ENCODE measurements at regions not wholly inside any gene's neighbourhood (a gene's known extent, or its start where the extent isn't known, plus 50 kb on each side); places are given as distances from the start of the nearest gene placed in this dataset.

- peak in 1 of 2 donors; percentile 56 for DNase-seq
Measured at GRCh38 chr6:166775180-166775922, 148.3 kb upstream of the RPS6KA2 start.

GRCh38 chr6:166774770-166775169, 147.7 kb upstream of the RPS6KA2 start:
- 65 to 69% methylated on average over 12 of the region's 12 CpGs for WGBS, 2 donors
- no peak for TF ChIP-seq CTCF (IDR thresholded peaks at IDR 0.05)
- intact Hi-C loops (cut with DNase I), result loop anchor here in 8 of 10 donors (2.0 to 10.0 kb wide), 9 partner anchors 173 to 370 kb away; no protein-coding TSS in a partner anchor
- no peaks in the 10 kb centered on the region for H3K9me3 ChIP-seq
- no peak overlapping the region for H3K27ac ChIP-seq
- no peaks in the 10 kb centered on the region for H3K36me3 ChIP-seq
- H3K4me3 ChIP-seq, result no peak overlapping the region
- H3K4me1 ChIP-seq, result peaks cover 0 to 6% (median 0%) of the 10 kb centered on the region in 9 donors
- DNase-seq (no peak), ATAC-seq (no peak)
- H3K27me3 ChIP-seq, result peaks cover 0 to 30% (median 9%) of the 10 kb centered on the region in 7 donors

More at GRCh38 chr6:166775180-166775922, 148.3 kb upstream of the RPS6KA2 start:
- ATAC-seq, result peak; percentile 33 to 73 (median 53)
- Histone ChIP-seq H3K36me3 (no peaks in the 10 kb centered on the region), H3K4me3 (no peak overlapping the region), H3K9me3 (no peaks in the 10 kb centered on the region), H3K27ac (no peak overlapping the region), H3K27me3 (peaks cover 0 to 30% (median 9%) of the 10 kb centered on the region in 7 donors), H3K4me1 (peaks cover 0 to 6% (median 0%) of the 10 kb centered on the region in 9 donors)
- intact Hi-C loops (cut with DNase I), result loop anchor here in 8 of 10 donors (2.0 to 10.0 kb wide), 9 partner anchors 172 to 369 kb away; no protein-coding TSS in a partner anchor
- TF ChIP-seq CTCF (IDR thresholded peaks at IDR 0.05), result peak; percentile 76 to 89 (median 83)
- 45 to 47% methylated on average over 24 of the region's 24 CpGs for WGBS, 2 donors

GRCh38 chr6:166774292-166774691, 147.2 kb upstream of the RPS6KA2 start:
- H3K4me3 ChIP-seq, result no peak overlapping the region
- peaks cover 0 to 6% (median 0%) of the 10 kb centered on the region in 9 donors for H3K4me1 ChIP-seq
- no peaks in the 10 kb centered on the region for H3K36me3 ChIP-seq
- no peak for ATAC-seq
- TF ChIP-seq CTCF (IDR thresholded peaks at IDR 0.05), result no peak
- WGBS, 2 donors, result 76 to 82% methylated on average over 8 of the region's 8 CpGs
- H3K27ac ChIP-seq, result no peak overlapping the region
- H3K27me3 ChIP-seq, result peaks cover 0 to 30% (median 9%) of the 10 kb centered on the region in 7 donors
- no peaks in the 10 kb centered on the region for H3K9me3 ChIP-seq
- intact Hi-C loops (cut with DNase I), result loop anchor here in 4 of 10 donors (2.0 to 10.0 kb wide), 5 partner anchors 173 to 371 kb away; no protein-coding TSS in a partner anchor
- no peak for DNase-seq

- DNase-seq, result no peak
- intact Hi-C loops (cut with DNase I), result loop anchor here in 3 of 10 donors (5.0 to 10.0 kb wide), 4 partner anchors 175 to 372 kb away; no protein-coding TSS in a partner anchor
- no peak for ATAC-seq
Measured at GRCh38 chr6:166772518-166772917, 145.5 kb upstream of the RPS6KA2 start.

More at GRCh38 chr6:166772518-166772917, 145.5 kb upstream of the RPS6KA2 start:
- Histone ChIP-seq H3K27ac (no peak overlapping the region), H3K27me3 (peaks cover 0 to 30% (median 9%) of the 10 kb centered on the region in 7 donors), H3K9me3 (no peaks in the 10 kb centered on the region), H3K4me1 (peaks cover 0 to 6% (median 0%) of the 10 kb centered on the region in 9 donors), H3K4me3 (no peak overlapping the region), H3K36me3 (no peaks in the 10 kb centered on the region)
- WGBS, 2 donors, result 68 to 72% methylated on average over 8 of the region's 8 CpGs
- TF ChIP-seq CTCF (IDR thresholded peaks at IDR 0.05), result no peak

Measured in heart right ventricle (tissue), 16 donors.